ENCODE measurements at regions not wholly inside any gene's neighbourhood (a gene's known extent, or its start where the extent isn't known, plus 50 kb on each side); places are given as distances from the start of the nearest gene placed in this dataset.
"Not testable (repeated sequence)": the region's sequence is repeated elsewhere in the genome, so short reads cannot be mapped to it uniquely, and the experiment has no call there.

DNA sequence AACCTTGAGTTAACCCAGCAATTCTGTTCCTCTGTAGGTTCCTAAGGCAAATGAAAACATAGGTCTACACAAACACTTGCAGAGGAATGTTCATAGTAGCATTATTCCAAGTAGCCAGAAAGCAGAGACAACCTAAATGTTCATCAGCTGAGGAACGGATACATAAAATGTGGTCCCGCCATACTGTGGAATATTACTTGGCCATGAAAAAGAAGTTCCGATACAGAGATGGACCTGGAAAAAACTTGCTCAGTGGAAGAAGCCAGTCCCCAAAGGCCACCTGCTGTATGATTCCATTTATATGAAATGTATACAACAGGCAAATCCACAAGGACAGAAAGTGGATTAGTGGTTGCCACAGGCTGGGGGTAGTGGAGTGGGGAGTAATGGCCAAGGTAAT, 53.0 kb downstream of the ARHGEF18 start:
- no peak overlapping the region for H2AFZ ChIP-seq (ENCODE audit: low read length)
- H3K36me3 Mint-ChIP-seq (ENCODE audit: insufficient read depth in 1 of 3, low read depth in 3 of 3) = peaks cover 0 to 13% (median 6%) of the 10 kb centered on the region in 3 experiments; a peak in 5 of 7 replicates
- H2BK15ac ChIP-seq (ENCODE audit: low read depth, low read length) = no peak overlapping the region
- no peak overlapping the region for H3T11ph ChIP-seq (ENCODE audit: low read length)
- H2AK5ac ChIP-seq (ENCODE audit: insufficient read length, low read length) = no peak overlapping the region
- WGBS (ENCODE audit: extremely low coverage, insufficient read length, low lambda C conversion rate) = no CpG with 5 or more reads among the region's 3 CpGs
- no peak overlapping the region for H3K27ac ChIP-seq (ENCODE audit: insufficient read length, low read depth, low read length)
- no peak overlapping the region for H2BK5ac ChIP-seq (ENCODE audit: insufficient read length, low read length)
- no peak overlapping the region for H3K9ac ChIP-seq (ENCODE audit: extremely low read depth, insufficient read length, low read length)
- H2BK12ac ChIP-seq (ENCODE audit: insufficient read length, low read depth, low read length) = no peak overlapping the region
- H3K18ac ChIP-seq (ENCODE audit: insufficient read length, low read depth, low read length) = no peak overlapping the region
- H3K23ac ChIP-seq (ENCODE audit: insufficient read length, low read depth, low read length) = no peak overlapping the region
- H4K91ac ChIP-seq (ENCODE audit: insufficient read length, low read depth, low read length) = no peak overlapping the region
- no peak overlapping the region for H2BK20ac ChIP-seq (ENCODE audit: low read depth, low read length, poor library complexity, severe bottlenecking)
- H3K4me3 Mint-ChIP-seq = no peak overlapping the region
- H3K56ac ChIP-seq (ENCODE audit: insufficient read length, low read depth, low read length) = no peak overlapping the region
- no peak overlapping the region for H3K4ac ChIP-seq (ENCODE audit: low read depth, low read length)
- peaks cover 3% of the 10 kb centered on the region; the same call in 1 of the 2 replicates for H3K4me1 ChIP-seq (ENCODE audit: insufficient read depth, low read length)
- H3K79me2 ChIP-seq (ENCODE audit: insufficient read depth, low read length) = peaks cover 14% of the 10 kb centered on the region; the same call in 1 of the 2 replicates
- peaks cover 11 to 13% of the 10 kb centered on the region in 2 experiments for H3K4me1 Mint-ChIP-seq
- H3K27me3 Mint-ChIP-seq (ENCODE audit: low read depth) = no peaks in the 10 kb centered on the region; the same call in 1 of the 2 replicates
- no peaks in the 10 kb centered on the region for H4K20me1 ChIP-seq (ENCODE audit: control insufficient read depth, insufficient read depth, insufficient read length)
- no peaks in the 10 kb centered on the region for H3K27me3 ChIP-seq (ENCODE audit: insufficient read depth, low read length)
- no peak overlapping the region for H4K5ac ChIP-seq (ENCODE audit: insufficient read length, low read depth, low read length)
- H3K4me2 ChIP-seq (ENCODE audit: insufficient read depth, insufficient read length, low read length) = no peak overlapping the region
- H3K23me2 ChIP-seq (ENCODE audit: insufficient read length, low read depth, low read length, poor library complexity, severe bottlenecking) = no peaks in the 10 kb centered on the region
- H4K8ac ChIP-seq (replicated peaks; ENCODE audit: insufficient read length, low read depth, low read length) = no peak overlapping the region
- no peak overlapping the region for H3K14ac ChIP-seq (ENCODE audit: insufficient read depth, low read length)
- TF ChIP-seq, protein P1, sequence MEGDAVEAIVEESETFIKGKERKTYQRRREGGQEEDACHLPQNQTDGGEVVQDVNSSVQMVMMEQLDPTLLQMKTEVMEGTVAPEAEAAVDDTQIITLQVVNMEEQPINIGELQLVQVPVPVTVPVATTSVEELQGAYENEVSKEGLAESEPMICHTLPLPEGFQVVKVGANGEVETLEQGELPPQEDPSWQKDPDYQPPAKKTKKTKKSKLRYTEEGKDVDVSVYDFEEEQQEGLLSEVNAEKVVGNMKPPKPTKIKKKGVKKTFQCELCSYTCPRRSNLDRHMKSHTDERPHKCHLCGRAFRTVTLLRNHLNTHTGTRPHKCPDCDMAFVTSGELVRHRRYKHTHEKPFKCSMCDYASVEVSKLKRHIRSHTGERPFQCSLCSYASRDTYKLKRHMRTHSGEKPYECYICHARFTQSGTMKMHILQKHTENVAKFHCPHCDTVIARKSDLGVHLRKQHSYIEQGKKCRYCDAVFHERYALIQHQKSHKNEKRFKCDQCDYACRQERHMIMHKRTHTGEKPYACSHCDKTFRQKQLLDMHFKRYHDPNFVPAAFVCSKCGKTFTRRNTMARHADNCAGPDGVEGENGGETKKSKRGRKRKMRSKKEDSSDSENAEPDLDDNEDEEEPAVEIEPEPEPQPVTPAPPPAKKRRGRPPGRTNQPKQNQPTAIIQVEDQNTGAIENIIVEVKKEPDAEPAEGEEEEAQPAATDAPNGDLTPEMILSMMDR (conservative IDR thresholded peaks at IDR 0.05) = no peak
- no peaks in the 10 kb centered on the region for H3K9me3 ChIP-seq (ENCODE audit: control insufficient read depth, low read depth, low read length)
- no peak overlapping the region for H2BK120ac ChIP-seq (ENCODE audit: low read depth, low read length, poor library complexity, severe bottlenecking)
- peaks cover 8% of the 10 kb centered on the region for H3K79me1 ChIP-seq (ENCODE audit: insufficient read depth, low read depth, low read length, poor library complexity, severe bottlenecking)
- DNase-seq = no peak
- no peaks in the 10 kb centered on the region for H3K9me3 Mint-ChIP-seq
- H3K27ac Mint-ChIP-seq = no peak overlapping the region

DNA sequence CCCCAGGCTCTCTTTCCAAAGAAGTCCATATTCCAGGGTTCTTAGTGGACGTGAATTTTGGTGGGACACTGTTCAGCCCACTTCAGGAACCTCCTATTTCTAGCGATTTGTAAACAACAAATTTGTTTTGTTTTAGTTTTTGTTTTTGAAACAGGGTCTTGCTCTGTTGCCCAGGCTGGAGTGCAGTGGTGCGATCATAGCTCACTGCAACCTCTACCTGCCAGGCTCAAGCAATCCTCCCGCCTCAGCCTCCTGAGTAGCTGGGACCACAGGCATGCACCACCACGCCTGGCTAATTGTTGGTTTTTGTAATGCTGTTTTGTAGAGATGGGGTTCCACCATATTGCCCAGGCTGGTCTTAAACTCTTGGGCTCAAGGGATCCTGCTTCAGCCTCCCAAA, 56.7 kb downstream of the ARHGEF18 start:
- not testable (repeated sequence) for H3K4me1 Mint-ChIP-seq; H3K9me3 Mint-ChIP-seq; H2BK120ac ChIP-seq (ENCODE audit: low read depth, low read length, poor library complexity, severe bottlenecking); H4K5ac ChIP-seq (ENCODE audit: insufficient read length, low read depth, low read length); H4K91ac ChIP-seq (ENCODE audit: insufficient read length, low read depth, low read length); H2BK15ac ChIP-seq (ENCODE audit: low read depth, low read length); H3K56ac ChIP-seq (ENCODE audit: insufficient read length, low read depth, low read length); H3K4ac ChIP-seq (ENCODE audit: low read depth, low read length); H3K4me1 ChIP-seq (ENCODE audit: insufficient read depth, low read length); H3K14ac ChIP-seq (ENCODE audit: insufficient read depth, low read length); H3K4me3 Mint-ChIP-seq; DNase-seq; H2BK20ac ChIP-seq (ENCODE audit: low read depth, low read length, poor library complexity, severe bottlenecking); H3K9ac ChIP-seq (ENCODE audit: extremely low read depth, insufficient read length, low read length); H3K27me3 Mint-ChIP-seq (ENCODE audit: low read depth); H3K9me3 ChIP-seq (ENCODE audit: control insufficient read depth, low read depth, low read length); H3K4me2 ChIP-seq (ENCODE audit: insufficient read depth, insufficient read length, low read length); H4K20me1 ChIP-seq (ENCODE audit: control insufficient read depth, insufficient read depth, insufficient read length); H2AFZ ChIP-seq (ENCODE audit: low read length); H4K8ac ChIP-seq (replicated peaks; ENCODE audit: insufficient read length, low read depth, low read length); H2AK5ac ChIP-seq (ENCODE audit: insufficient read length, low read length); H3K18ac ChIP-seq (ENCODE audit: insufficient read length, low read depth, low read length); H3K23me2 ChIP-seq (ENCODE audit: insufficient read length, low read depth, low read length, poor library complexity, severe bottlenecking); H2BK5ac ChIP-seq (ENCODE audit: insufficient read length, low read length); H3K79me2 ChIP-seq (ENCODE audit: insufficient read depth, low read length); H3K23ac ChIP-seq (ENCODE audit: insufficient read length, low read depth, low read length); H3K27me3 ChIP-seq (ENCODE audit: insufficient read depth, low read length); H3T11ph ChIP-seq (ENCODE audit: low read length); H2BK12ac ChIP-seq (ENCODE audit: insufficient read length, low read depth, low read length); H3K27ac ChIP-seq (ENCODE audit: insufficient read length, low read depth, low read length)
- no CpG with 5 or more reads among the region's 5 CpGs for WGBS (ENCODE audit: extremely low coverage, insufficient read length, low lambda C conversion rate)
- Mint-ChIP-seq H3K27ac (peak overlapping the region in 1 of 3 experiments; percentile 13; a peak in 1 of 7 replicates), H3K36me3 (ENCODE audit: insufficient read depth in 1 of 3, low read depth in 3 of 3) (peaks cover 0 to 14% (median 6%) of the 10 kb centered on the region in 3 experiments; a peak in 6 of 7 replicates)
- peaks cover 11% of the 10 kb centered on the region for H3K79me1 ChIP-seq (ENCODE audit: insufficient read depth, low read depth, low read length, poor library complexity, severe bottlenecking)

Measured in H9 (cell line).